ENCODE measurements at regions not wholly inside any gene's neighbourhood (a gene's known extent, or its start where the extent isn't known, plus 50 kb on each side); places are given as distances from the start of the nearest gene placed in this dataset.

DNA sequence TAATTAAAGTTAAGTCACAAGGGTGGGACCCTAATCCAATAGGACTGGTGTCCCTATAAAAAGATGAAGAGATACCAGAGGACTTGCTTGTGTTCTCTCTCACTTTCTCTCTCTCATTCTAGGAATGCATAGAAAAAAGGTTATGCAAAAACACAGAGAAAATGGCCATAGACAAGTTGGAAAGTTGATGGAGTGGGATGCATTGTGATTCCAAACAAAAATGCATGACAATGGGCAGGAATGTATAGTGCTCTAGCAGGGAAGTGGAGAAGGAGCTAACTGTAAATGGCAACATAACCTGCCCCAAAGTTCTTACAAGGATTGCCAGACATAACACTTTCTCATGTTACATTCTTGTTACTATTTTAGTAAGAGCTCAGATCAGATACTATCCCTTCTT is 301.6 kb upstream of the LRATD1 start:
- no peak for TF ChIP-seq EZH2 (IDR thresholded peaks at IDR 0.05; ENCODE audit: insufficient read depth, poor library complexity, severe bottlenecking)
- Histone ChIP-seq H4K20me1 (ENCODE audit: insufficient read depth) (no peaks in the 10 kb centered on the region), H3K4me3 (no peak overlapping the region), H3K27me3 (replicated peaks; ENCODE audit: insufficient read depth) (no peaks in the 10 kb centered on the region), H3K9ac (no peak overlapping the region), H3K36me3 (ENCODE audit: low read depth) (no peaks in the 10 kb centered on the region), H3K79me2 (ENCODE audit: insufficient read depth) (no peaks in the 10 kb centered on the region), H3K27ac (no peak overlapping the region), H3K4me2 (ENCODE audit: unreplicated experiment) (no peak overlapping the region), H3F3A (ENCODE audit: insufficient read depth) (no peaks in the 10 kb centered on the region), H2AFZ (no peak overlapping the region), H3K9me3 (ENCODE audit: low read depth) (no peaks in the 10 kb centered on the region), H3K4me1 (ENCODE audit: insufficient read depth) (no peaks in the 10 kb centered on the region), H3K9me2 (ENCODE audit: insufficient read depth) (no peaks in the 10 kb centered on the region)
- DNase-seq: no peak
- in situ Hi-C loops (cut with MboI): no loop called here

DNA sequence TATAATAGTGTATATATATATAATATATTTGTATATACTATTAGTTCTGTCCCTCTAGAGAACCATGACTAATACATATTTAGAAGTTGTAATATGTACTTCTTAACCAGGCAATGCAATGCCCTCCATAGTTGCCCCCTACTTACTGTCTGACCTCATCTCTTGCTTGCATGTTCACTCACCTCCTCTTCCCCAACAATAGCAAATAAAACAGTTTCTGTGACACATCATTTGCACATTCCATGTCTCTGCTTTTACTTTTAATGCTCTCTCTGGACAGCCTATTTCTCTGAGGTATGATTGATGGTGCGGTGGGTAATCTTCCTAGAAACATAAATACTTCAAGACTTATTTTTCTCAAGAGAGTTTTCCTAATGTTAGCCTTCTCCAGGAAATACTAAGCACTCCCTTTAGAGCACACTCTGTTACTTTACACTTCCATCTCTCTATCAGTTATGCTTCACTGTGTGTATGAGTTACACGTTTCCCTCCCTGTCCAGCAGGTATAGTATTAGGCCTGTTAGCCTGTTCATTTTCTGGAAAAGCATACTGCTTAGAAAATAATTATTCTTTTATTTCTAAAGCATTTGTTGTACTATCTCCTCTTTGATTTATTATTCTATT is 295.6 kb upstream of the LRATD1 start:
- TF ChIP-seq EZH2phosphoT487 (IDR thresholded peaks at IDR 0.05; ENCODE audit: insufficient read depth, low read depth) (no peak), EZH2 (IDR thresholded peaks at IDR 0.05; ENCODE audit: insufficient read depth, poor library complexity, severe bottlenecking) (no peak)
- 8 to 19% methylated on average over 2 of the region's 2 CpGs for WGBS, 2 experiments (ENCODE audit: low coverage in 1 of 2, low lambda C conversion rate in 2 of 2, missing lambda C conversion rate in 2 of 2)
- Histone ChIP-seq H3K79me2 (ENCODE audit: insufficient read depth) (no peaks in the 10 kb centered on the region), H3F3A (ENCODE audit: insufficient read depth) (no peaks in the 10 kb centered on the region), H3K27me3 (replicated peaks; ENCODE audit: insufficient read depth) (no peaks in the 10 kb centered on the region), H3K9ac (no peak overlapping the region), H3K36me3 (ENCODE audit: low read depth) (no peaks in the 10 kb centered on the region), H4K20me1 (ENCODE audit: insufficient read depth) (no peaks in the 10 kb centered on the region), H3K4me2 (ENCODE audit: unreplicated experiment) (no peak overlapping the region), H3K9me3 (ENCODE audit: low read depth) (no peaks in the 10 kb centered on the region), H3K4me3 (no peak overlapping the region), H3K27ac (no peak overlapping the region), H3K4me1 (ENCODE audit: insufficient read depth) (no peaks in the 10 kb centered on the region), H3K9me2 (ENCODE audit: insufficient read depth) (no peaks in the 10 kb centered on the region), H2AFZ (no peak overlapping the region)
- no peak for DNase-seq
- in situ Hi-C loops (cut with MboI): no loop called here

DNA sequence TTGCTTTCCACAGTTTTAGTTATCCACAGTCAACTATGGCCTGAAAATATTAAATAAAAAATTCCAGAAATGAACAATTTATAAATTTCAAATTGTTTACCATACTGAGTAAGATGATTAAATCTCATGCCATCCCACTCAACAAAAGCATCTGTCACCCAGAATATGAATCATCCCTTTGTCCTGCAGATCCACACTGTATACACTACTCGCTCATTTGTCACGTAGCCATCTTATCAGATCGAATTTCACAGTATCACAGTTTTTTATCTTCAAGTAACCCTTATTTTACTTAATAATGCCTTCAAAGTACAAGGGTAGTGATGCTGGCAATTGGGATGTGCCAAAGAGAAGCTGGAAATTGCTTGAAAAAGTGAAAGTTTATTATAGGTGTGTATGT is 291.8 kb upstream of the LRATD1 start:
- H3K4me1 ChIP-seq (ENCODE audit: insufficient read depth): no peaks in the 10 kb centered on the region
- no peak for DNase-seq
- 24 to 36% methylated on average over 3 of the region's 3 CpGs for WGBS, 2 experiments (ENCODE audit: low coverage in 1 of 2, low lambda C conversion rate in 2 of 2, missing lambda C conversion rate in 2 of 2)
- H3K27ac ChIP-seq: no peak overlapping the region
- H3F3A ChIP-seq (ENCODE audit: insufficient read depth): no peaks in the 10 kb centered on the region
- H3K4me3 ChIP-seq: no peak overlapping the region
- no peaks in the 10 kb centered on the region for H3K79me2 ChIP-seq (ENCODE audit: insufficient read depth)
- H4K20me1 ChIP-seq (ENCODE audit: insufficient read depth): no peaks in the 10 kb centered on the region
- no peak overlapping the region for H3K4me2 ChIP-seq (ENCODE audit: unreplicated experiment)
- no peaks in the 10 kb centered on the region for H3K9me2 ChIP-seq (ENCODE audit: insufficient read depth)
- H3K9me3 ChIP-seq (ENCODE audit: low read depth): no peaks in the 10 kb centered on the region
- no peaks in the 10 kb centered on the region for H3K27me3 ChIP-seq (replicated peaks; ENCODE audit: insufficient read depth)
- no peak overlapping the region for H2AFZ ChIP-seq
- no peak overlapping the region for H3K9ac ChIP-seq
- H3K36me3 ChIP-seq (ENCODE audit: low read depth): no peaks in the 10 kb centered on the region
- in situ Hi-C loops (cut with MboI): no loop called here
- TF ChIP-seq EZH2phosphoT487 (IDR thresholded peaks at IDR 0.05; ENCODE audit: insufficient read depth, low read depth) (no peak), EZH2 (IDR thresholded peaks at IDR 0.05; ENCODE audit: insufficient read depth, poor library complexity, severe bottlenecking) (no peak)

DNA sequence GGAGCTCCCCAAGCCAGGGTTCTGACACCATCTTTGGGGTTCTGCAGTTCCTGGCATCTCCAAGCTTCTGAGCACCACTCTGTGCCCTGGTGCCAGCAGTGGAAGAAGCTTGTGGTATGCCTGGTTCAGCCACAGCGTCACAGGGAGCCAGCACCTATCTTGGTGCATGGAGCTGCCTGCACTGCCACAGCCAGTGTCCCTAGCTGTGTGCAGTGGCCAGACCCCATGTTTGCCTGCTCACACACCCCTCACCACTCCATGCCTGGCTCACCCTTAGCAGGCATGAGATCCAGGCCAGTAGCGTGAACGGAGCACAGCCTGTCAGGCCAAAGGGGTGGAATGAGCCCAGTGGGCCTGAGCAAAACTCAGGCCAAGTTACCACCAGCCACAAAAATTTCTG is 290.2 kb upstream of the LRATD1 start:
- 34 to 56% methylated on average over 3 of the region's 3 CpGs for whole genome bisulfite sequencing, 2 experiments (ENCODE audit: low coverage in 1 of 2, low lambda C conversion rate in 2 of 2, missing lambda C conversion rate in 2 of 2)
- Histone ChIP-seq H3K27ac (no peak overlapping the region), H3K9me3 (ENCODE audit: low read depth) (peaks cover 6% of the 10 kb centered on the region), H3K79me2 (ENCODE audit: insufficient read depth) (no peaks in the 10 kb centered on the region), H3K9ac (no peak overlapping the region), H3K4me2 (ENCODE audit: unreplicated experiment) (no peak overlapping the region), H3F3A (ENCODE audit: insufficient read depth) (no peaks in the 10 kb centered on the region), H4K20me1 (ENCODE audit: insufficient read depth) (no peaks in the 10 kb centered on the region), H3K36me3 (ENCODE audit: low read depth) (no peaks in the 10 kb centered on the region), H3K4me1 (ENCODE audit: insufficient read depth) (no peaks in the 10 kb centered on the region), H3K27me3 (replicated peaks; ENCODE audit: insufficient read depth) (no peaks in the 10 kb centered on the region), H3K9me2 (ENCODE audit: insufficient read depth) (no peaks in the 10 kb centered on the region), H3K4me3 (no peak overlapping the region), H2AFZ (no peak overlapping the region)
- no peak for DNase-seq
- in situ Hi-C loops (cut with MboI): no loop called here
- TF ChIP-seq EZH2 (IDR thresholded peaks at IDR 0.05; ENCODE audit: insufficient read depth, poor library complexity, severe bottlenecking) (no peak), EZH2phosphoT487 (IDR thresholded peaks at IDR 0.05; ENCODE audit: insufficient read depth, low read depth) (no peak)

DNA sequence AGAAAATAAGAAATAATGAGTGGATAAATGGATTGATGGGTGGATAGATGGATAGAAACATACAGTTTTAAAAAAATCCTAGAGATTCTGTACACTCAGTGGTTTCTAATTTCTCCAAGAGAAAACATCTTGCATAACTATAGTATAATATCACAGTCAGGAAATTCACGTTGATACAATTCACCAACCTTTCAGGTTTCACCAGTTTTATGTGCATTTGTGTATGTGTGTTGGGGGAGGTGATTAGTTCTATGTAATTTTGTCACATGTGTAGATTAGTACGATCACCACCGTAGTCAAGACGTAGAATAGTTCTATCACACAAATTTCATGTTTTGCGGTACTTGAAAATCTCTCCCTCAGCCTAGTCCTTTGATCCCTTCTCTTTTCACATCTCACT is 288.2 kb upstream of the LRATD1 start:
- no peaks in the 10 kb centered on the region for H4K20me1 ChIP-seq (ENCODE audit: insufficient read depth)
- H3K9me3 ChIP-seq (ENCODE audit: low read depth): peaks cover 6% of the 10 kb centered on the region
- H3K4me3 ChIP-seq: no peak overlapping the region
- no peaks in the 10 kb centered on the region for H3K79me2 ChIP-seq (ENCODE audit: insufficient read depth)
- H3K9me2 ChIP-seq (ENCODE audit: insufficient read depth): no peaks in the 10 kb centered on the region
- no peak overlapping the region for H3K4me2 ChIP-seq (ENCODE audit: unreplicated experiment)
- H3K4me1 ChIP-seq (ENCODE audit: insufficient read depth): no peaks in the 10 kb centered on the region
- H2AFZ ChIP-seq: no peak overlapping the region
- H3K27me3 ChIP-seq (replicated peaks; ENCODE audit: insufficient read depth): no peaks in the 10 kb centered on the region
- in situ Hi-C loops (cut with MboI): no loop called here
- DNase-seq: no peak
- TF ChIP-seq EZH2 (IDR thresholded peaks at IDR 0.05; ENCODE audit: insufficient read depth, poor library complexity, severe bottlenecking): no peak
- TF ChIP-seq EZH2phosphoT487 (IDR thresholded peaks at IDR 0.05; ENCODE audit: insufficient read depth, low read depth): no peak
- no peak overlapping the region for H3K9ac ChIP-seq
- H3K27ac ChIP-seq: no peak overlapping the region
- H3F3A ChIP-seq (ENCODE audit: insufficient read depth): no peaks in the 10 kb centered on the region
- H3K36me3 ChIP-seq (ENCODE audit: low read depth): no peaks in the 10 kb centered on the region
- 49 to 52% methylated on average over 5 of the region's 5 CpGs for WGBS, 2 experiments (ENCODE audit: low coverage in 1 of 2, low lambda C conversion rate in 2 of 2, missing lambda C conversion rate in 2 of 2)

All from GM23248 (cell line).